HS-5 (cell line): ENCODE measurements at regions not wholly inside any gene's neighbourhood (a gene's known extent, or its start where the extent isn't known, plus 50 kb on each side); places are given as distances from the start of the nearest gene placed in this dataset.
A peak's percentile ranks its signal among the peaks of the same experiment; 100 is the strongest.

Source experiments
- DNase-seq: peaks from one replicate; pipeline ENCODE4 v3.0.0-alpha.2; 2012; ENCODE audit warnings: low read depth

DNA sequence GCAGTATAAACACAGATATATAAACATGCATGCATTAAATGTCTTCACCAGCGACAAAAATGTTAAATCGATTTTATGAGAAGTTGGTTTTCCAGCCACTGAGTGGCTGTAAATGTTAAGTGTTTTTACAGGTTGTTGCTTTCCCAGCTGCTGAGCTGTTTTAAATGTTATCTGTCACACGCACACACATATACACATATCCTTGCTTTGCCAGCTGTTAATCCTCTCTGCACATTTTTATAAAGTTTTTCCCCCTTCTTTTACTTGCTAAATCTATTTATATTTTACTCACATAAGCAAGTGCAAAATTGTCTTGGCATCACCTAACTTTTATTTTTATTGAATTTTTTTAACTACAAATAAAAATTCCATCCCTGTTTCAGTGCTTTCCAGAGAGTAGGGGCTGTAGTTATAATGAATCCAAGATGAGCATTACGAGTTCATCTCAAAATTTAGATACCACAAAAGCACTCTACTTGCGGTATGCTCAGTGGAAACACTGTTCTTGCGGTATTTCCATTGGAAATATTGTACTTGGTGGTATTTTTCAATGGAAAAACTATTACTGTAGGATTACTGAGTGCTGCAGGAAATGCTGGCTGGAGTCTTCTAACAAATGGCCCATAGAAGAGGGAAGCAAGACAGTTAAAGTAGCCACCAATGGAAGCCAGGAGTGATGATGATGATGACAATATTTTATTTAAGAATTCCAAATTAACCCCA, 124.9 kb upstream of the KCNJ16 start:
- DNase-seq, result no peak

DNA sequence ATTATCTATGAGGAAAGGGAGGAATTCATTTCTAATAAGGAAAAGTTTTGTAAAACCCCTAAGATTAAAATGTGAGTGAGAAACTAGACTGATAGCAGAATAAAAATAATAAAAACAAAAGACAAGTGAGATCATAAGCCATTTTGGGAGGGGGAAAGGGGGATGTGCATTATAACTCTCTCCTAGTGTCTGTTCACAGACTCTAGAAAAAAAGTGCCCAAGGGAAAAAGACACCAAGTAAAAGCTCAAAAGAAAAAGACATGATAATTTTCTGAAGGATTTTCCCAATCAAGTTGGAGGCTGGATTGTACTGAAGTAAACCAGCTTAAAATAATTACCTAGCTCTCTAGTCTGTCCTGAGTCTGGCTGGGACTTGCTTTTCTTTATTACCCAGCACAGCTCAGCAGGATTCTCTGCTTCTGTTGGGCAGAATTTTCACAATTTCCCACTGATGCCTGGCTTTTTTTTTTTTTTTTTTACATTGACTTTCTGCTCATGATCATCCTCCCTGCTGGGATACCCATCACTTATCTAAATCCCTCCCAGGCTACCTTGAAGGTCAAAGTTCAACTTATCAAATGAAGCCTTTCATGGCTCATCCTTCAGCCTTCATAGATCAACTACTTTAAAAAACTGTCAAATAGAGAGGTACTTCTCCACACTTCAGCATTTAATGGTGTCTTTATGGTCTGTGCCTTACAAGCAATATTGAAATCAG, 124.2 kb upstream of the KCNJ16 start:
- DNase-seq, result no peak

DNA sequence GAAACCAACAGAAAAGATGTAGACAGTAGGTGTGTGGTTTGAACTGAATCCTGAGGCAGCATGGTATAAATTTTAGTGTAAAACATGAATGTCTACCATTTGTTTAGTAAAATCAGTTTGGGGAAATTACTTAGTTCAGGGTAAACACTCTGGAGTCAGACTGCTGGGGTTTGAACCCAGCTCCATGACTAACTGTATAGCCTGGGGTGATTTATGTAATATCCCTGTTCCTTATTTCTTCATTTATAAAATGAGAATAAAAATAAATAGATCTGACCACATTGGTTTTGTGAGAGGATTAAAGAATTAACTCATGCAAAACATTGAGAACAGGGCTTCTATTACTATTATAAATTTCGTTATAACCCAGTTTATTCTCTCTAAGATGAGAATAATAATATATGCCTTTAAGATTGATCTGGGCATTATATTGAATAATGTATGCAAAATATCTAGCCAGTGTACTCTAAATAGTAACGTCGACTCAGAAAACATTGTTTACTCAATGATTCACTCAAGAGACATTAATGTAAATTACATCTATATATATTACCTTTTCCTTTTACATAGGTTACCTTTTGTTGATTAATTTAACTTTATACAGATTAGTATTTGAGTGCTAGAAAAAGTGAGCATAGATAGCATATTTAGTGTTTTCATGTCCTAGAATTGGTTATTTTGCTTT, 120.6 kb upstream of the KCNJ16 start:
- DNase-seq, result no peak

DNA sequence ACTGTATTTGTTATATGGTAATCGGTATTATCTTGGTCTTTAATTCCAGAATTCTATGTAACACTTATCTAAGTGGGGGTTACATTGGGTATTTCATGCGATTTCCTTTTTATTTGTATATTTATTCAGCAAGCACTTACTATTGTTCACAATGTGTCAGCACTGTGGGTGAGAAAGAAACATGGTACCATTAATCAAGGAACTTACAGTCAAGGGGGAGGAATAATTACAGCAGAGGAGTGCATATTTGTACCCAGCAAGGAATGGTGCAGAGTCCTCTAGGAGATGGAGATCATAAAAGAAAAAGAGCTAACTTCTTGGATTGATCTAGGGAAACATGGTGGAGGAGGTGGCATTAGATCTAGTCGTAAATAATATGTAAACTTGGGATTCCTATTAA, 117.0 kb upstream of the KCNJ16 start:
- no peak for DNase-seq

DNA sequence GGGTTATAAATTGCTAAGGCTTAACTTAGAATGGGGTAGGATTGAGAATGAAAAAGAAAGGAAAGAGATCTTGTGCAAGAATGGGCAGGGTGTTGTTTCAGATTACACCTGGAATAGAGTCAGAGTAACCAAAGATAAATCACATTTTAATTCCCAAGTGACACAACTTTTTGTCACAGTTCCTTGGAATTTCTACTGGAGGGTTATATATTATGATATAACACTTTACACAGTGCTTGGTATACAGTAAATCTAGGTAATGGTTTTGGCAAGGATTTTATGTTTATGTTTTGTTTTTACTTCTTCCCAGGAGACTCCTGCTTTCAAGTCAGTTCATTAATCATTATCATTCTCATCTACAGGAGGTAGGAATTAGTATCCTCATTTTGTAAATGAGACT, 115.7 kb upstream of the KCNJ16 start:
- no peak for DNase-seq

DNA sequence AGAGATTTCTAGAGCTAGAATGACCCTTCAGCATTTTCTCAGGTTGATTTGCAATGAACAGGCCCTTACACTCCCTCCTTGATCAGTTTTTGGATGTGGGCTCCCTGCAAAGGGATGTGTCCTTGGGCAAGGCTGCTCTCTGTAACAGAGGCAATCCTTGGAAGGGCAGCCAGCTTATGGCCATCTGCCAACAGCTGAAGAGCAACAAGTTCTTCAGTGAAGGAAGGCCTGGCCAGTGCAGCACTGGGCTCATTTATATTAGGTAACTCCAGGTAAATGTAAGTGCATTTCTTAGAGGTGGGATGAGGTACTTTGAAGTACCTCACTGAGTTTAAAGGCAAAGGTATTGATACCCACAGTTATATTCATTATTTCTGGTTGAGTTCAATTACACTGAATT, 114.3 kb upstream of the KCNJ16 start:
- no peak for DNase-seq

DNA sequence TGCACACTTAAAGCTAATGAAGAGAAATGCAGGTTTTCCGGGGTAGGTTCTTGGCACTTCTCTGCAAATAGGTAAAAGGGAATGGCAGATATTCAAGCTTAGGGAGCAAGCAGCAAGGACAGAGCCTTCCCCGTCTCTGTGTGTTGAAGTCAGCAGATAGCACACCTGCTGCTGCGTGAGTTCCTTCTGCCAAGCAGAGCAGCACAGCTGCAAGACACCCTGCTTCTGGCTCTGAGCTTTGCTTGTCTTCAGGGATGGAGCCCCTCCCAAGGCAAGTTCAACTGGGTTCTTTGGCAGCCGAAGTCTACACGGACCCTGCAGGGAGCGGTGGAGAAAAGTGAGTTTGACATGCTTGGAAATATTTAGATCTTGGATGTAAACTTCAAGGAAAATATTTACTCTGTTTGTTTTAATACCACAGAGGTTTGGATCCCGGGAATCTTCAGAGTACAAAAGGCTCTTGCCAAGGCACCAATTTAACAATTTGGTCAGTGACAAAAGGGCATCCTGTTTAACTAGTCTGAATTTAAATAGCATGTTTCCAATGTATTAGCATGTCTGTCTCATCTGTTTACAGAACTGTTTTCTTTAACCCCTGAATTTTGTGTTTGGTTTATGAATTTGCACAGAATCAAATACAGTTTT, 113.4 kb upstream of the KCNJ16 start:
- DNase-seq, result no peak

DNA sequence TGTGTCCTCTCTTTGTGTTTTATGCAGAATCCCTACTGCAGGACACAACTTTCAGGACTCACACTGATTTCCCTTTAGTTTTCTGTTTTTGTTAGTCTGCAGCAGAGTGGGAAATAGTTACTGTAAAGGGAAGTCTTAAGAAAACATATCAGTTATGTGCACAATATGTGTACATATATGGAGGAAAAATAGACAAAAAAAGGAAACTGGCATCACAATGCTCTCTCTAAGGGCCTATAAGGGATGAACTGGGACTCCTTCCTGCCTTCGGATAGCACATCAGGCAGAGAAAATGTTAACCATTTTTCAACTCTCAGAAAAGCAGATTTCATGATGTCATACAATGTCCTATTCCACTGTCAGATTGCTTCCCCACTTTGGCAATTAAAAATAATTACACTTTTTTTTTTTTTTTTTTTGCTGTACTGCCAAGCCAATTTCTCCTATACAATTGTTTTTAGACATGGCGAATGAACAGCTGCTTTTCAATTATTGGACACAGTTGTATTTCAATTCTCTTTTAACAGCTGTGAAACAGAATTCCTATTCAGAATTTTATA, 112.5 kb upstream of the KCNJ16 start:
- no peak for DNase-seq

DNA sequence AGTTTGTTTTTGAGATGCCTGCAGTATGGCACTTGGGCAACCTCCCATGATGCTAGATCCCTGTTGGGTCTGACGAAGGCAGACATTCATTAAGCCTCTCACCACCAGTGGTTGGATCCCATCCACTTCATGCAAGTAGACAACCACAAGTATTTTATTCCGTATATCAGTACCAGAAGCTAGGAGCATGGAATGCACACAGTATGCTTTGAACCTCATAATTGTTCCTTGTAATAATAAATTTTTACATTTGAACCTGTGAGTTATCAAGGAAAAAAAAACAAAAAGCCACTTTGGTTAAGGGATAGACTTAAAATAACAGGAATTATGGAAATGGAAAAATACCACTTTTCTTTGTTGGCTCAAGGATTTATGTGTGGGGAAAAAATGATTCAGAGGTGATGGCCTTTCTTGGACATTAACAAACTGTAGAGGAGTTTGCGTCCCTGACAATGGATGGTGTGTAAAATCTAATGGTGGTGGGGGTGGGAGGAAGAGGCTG, 107.1 kb upstream of the KCNJ16 start:
- DNase-seq, result no peak

DNA sequence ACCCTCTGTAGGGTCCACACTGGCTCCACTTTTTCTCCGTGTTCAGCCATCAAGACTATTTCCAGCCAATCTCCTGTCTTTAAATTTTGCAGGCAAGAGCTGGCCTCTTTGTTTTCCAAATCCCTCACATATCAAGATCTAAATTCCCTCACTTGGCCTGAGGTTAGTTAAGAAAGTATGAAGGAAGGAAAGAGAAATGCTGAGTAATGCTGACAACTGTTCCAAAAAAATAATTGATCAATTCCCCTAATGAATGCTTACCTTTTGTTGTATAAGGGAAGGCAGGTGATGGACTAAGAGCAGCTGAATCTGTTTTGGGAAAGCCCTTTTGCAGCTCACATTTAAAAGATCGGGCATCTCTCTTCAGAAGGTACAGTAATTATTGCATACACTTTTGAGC, 105.1 kb upstream of the KCNJ16 start:
- DNase-seq, result no peak

DNA sequence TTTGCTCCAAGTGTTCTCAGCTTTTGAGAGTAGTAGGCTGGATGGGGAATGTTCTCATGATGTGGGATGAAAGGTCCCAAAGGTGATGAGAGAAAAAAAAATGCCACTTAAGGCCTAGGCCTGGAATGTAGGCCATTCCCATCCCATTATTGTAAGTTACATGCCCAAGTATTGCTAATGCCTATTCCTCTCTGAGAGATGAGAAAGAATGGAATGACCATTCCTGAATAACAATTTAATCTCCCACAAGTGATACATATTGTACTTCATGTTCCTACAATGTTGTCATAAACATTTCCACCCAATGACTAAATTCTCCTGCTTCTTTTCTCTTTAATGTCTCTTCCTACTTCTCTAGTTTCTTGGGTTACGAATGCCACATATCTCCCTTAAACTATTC, 102.8 kb upstream of the KCNJ16 start:
- DNase-seq, result no peak

DNA sequence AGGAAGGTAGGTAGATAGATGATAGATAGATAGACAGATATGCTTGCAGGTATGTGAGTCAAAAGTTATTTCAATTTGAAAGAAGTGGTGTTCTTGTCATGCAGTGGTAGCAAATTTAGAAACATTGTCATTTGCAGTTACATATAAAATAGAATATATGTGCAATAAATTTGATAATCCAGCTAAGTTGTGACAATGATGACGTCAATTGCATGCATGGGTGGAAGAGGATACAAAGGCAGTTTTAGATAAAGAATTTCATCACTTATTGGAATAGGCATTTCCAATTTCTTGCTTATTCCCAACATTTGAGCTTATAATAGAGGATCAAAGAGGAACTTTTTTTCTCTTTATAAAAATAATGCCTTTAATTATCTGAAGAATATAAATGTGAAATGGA, 99.2 kb upstream of the KCNJ16 start:
- no peak for DNase-seq

DNA sequence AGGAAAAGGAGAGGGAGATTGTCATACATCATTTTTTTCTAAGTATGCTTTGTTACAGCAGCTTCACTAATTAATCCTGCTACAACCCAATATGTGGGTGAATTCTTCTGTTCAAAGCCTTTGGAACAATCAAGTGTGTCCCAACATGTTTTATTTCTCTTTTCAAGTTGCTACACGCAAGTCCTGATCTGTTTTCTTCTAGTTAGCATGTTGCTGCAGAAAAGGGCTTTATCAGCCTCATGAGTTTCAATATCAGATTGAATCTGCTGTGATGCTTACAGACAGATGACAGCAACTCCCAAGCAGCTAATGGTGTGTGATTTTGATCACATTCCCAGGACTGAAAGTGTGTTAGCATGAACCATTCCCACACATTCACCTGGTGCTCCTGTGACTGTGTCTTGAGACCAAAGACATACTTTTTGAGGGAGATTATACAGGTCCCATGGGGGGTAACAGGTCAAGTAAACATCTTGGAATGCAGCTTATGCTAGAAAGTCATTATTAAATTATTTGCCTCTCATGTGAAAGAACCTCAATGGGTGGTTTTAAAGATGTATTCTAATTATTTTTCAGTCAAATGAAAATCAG, 96.9 kb upstream of the KCNJ16 start:
- no peak for DNase-seq

DNA sequence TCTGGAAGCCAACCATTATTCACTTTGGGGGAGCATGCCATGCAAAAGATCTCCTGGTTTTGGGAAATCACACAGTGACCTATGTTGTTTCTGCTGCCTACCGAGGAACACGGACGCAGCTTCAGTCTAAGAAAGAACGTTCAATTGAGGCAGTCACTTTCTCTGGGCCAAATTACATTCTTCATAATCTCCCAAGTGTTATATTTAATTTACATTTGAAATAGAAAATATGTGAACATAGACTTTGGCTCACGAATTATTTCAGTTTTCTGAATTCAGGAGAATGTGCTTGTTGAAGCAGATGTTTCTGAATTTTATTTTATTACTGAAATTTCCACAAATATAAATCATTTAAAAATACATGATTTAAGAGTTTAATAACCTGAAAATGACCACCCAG, 93.6 kb upstream of the KCNJ16 start:
- no peak for DNase-seq

DNA sequence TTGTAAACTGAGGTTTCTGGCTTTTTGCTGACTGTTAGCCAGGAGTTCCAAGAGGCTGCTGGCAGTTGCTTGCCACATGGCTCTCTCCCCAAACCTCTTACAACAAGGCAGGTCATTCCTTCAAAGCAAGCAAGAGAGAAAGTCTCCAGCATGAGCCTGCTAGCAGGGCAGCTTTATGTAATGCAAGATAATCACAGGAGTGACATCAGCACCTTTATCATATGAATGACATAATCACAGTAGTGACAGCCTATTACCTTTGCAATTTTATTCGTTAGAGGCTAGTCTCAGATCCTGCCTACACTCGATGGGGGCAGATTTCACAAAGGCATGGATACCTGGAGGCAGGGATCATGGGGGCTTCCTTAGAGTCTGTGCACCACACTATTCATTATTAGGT, 79.5 kb upstream of the KCNJ16 start:
- no peak for DNase-seq

DNA sequence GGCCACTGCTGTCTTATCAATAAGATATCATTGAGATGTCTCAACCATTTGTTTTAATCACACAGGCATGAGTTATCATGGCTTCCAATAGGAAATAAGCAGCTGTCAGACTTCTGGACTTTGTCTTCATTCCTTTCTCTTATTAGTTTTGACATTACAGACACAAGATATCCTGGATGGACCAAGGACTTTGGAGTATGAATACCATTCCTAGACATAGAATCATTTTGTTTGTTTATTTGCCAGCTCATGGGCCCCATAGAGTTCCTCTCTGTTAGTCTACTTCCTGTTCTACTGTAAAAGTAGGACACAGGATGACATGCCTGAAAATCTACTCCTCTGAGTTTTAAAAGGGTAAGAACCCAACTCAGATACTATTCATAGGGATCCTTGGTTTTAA, 77.7 kb upstream of the KCNJ16 start:
- DNase-seq, result peak; percentile 9

DNA sequence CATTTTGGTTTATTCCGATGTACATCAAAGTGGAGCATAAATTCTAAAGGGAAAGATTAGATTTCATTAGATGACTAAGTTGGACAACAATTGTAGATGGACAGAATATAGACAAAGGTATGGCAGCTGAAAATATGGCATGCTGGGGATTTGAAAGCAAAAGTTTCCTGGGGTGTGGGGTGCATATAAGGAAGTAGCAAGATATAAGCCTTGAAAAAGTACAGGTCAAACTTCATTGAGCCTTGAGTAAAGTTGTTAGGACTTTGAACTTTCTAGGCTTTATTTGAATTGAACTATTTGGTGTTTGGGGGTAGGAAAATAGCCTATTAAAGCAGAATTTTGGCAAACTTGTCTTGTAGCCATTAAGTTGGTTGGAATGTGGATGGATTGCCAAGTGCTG, 75.8 kb upstream of the KCNJ16 start:
- DNase-seq, result no peak

DNA sequence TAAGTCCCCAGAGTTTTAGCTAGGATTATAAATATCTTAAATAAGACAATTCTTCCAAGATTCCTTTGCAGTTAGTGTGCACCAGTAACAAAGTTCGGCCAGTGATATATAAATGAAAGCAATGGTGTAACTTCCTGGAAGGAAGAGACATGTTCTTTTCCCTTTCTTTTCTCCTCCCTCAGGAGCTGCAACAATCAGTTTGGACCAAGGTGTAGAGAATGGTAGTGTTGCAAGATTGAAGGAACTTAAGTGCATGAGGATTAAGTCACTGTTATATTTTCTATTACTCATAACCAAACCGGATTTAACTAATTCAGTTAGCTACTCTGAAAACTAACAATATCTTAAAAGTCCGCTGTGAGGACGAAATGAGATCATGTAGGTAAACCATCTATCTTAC, 68.9 kb upstream of the KCNJ16 start:
- DNase-seq, result peak; percentile 11

DNA sequence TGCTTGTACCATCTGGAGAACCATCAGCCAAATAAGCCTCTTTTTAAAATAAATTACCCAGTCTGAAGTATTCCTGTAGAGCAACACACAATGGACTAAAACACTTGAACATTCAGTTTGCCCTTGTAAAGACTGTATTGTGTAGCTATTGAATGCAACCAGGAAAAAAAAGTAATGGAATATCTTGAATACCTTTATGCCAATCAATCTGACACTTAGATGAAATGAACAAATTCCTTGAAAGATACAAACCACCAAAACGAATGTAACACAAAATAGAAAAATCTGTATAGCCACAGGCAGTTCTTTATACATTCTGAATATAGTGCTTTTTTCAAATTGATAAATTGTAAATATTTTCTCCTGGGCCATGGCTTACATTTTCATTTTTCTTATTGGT, 63.3 kb upstream of the KCNJ16 start:
- no peak for DNase-seq

DNA sequence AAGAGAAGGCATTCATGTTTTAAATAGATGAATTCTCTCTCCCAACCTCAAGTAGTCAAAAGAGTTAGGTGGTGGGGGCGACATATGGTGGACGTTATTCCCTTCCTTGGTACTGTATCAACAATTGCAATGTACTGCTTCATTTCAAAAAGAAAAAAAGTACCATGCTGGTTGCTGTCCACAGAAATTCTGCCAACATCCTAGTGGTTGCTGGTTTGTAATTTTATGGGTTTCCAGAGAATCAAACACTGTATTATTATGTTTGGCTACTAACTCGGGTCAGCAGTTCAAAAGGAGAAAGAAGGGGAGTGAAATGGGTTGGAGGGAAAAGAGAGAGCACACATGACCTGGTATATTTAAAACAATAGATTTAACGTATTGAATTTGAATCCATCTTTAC, 61.1 kb upstream of the KCNJ16 start:
- DNase-seq, result no peak

DNA sequence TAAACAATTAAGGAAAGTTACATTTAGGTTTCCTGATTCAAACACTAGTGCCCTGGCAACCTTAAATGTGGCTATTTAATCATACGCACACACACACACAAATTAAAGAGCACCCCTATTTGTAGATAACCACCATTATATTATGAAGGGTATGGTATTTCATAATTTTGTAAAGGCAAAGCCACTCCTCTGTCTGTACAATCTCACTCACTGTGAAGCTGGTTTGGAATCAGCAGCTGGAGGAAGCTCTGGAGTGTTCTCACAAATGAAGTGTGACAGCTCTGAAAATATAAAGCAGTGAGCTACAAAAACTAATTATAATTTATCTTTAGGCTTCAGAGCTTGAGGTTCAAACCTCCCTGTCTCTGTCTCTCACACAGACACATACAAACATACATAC, 57.9 kb upstream of the KCNJ16 start:
- no peak for DNase-seq

DNA sequence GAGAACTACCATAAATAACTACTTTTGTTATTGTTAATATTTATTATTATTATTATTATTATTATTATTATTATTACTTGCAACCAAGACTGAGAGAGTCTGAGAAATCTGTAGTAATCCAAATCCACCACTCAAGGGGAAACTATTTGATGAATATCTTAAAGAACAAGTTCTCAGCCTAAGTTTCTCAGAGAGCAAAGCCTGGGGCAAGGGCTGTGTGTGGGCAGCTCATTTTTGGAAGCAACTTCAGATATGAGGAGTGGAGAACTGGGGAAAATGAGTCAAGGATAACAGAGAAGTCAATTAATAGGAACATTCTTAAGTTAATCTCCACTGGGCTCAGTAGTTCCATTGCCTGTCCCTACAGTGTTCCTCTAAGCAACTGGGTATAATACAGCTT, 57.1 kb upstream of the KCNJ16 start:
- DNase-seq, result no peak
